ENCODE measurements at regions not wholly inside any gene's neighbourhood (a gene's known extent, or its start where the extent isn't known, plus 50 kb on each side); places are given as distances from the start of the nearest gene placed in this dataset.

DNA sequence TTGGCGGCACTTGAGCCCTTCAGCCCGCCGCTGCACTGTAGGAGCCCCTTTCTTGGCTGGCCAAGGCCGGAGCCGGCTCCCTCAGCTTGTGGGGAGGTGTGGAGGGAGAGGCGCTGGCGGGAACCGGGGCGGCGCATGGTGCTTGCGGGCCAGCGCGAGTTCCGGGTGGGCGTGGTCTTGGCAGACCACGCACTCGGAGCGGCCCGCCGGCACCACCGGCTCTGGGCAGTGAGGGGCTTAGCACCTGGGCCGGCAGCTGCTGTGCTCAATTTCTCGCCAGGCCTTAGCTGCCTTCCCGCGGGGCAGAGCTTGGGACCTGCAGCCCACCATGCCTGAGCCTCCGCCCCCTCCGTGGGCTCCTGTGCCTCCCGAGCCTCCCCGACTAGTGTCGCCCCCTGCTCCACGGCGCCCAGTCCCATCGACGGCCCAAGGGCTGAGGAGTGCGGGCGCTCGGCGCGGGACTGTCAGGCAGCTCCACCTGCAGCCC, 673.7 kb upstream of the BRINP3 start:
- TF ChIP-seq, protein P1, sequence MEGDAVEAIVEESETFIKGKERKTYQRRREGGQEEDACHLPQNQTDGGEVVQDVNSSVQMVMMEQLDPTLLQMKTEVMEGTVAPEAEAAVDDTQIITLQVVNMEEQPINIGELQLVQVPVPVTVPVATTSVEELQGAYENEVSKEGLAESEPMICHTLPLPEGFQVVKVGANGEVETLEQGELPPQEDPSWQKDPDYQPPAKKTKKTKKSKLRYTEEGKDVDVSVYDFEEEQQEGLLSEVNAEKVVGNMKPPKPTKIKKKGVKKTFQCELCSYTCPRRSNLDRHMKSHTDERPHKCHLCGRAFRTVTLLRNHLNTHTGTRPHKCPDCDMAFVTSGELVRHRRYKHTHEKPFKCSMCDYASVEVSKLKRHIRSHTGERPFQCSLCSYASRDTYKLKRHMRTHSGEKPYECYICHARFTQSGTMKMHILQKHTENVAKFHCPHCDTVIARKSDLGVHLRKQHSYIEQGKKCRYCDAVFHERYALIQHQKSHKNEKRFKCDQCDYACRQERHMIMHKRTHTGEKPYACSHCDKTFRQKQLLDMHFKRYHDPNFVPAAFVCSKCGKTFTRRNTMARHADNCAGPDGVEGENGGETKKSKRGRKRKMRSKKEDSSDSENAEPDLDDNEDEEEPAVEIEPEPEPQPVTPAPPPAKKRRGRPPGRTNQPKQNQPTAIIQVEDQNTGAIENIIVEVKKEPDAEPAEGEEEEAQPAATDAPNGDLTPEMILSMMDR (conservative IDR thresholded peaks at IDR 0.05; ENCODE audit: low read length) = no peak
- no peak for TF ChIP-seq EZH2phosphoT487 (IDR thresholded peaks at IDR 0.05; ENCODE audit: borderline replicate concordance, low read depth, low read length)

Data from OCI-LY7 (cell line).